ENCODE measurements at regions not wholly inside any gene's neighbourhood (a gene's known extent, or its start where the extent isn't known, plus 50 kb on each side); places are given as distances from the start of the nearest gene placed in this dataset.
A peak's percentile ranks its signal among the peaks of the same experiment; 100 is the strongest.
"Not testable (repeated sequence)": the region's sequence is repeated elsewhere in the genome, so short reads cannot be mapped to it uniquely, and the experiment has no call there.

- intact Hi-C loops (cut with DNase I); DNase-seq (ENCODE audit: low spot score): not testable (repeated sequence)
Observed at GRCh38 chr20:26373066-26373465, 676.4 kb upstream of the ZNF337 start.

- intact Hi-C loops (cut with DNase I): no loop called here
- DNase-seq (ENCODE audit: low spot score): no peak
Observed at GRCh38 chr20:26354511-26354910, 657.9 kb upstream of the ZNF337 start.

- no peak for DNase-seq (ENCODE audit: low spot score)
- intact Hi-C loops (cut with DNase I): no loop called here
Observed at GRCh38 chr20:26347396-26347795, 650.7 kb upstream of the ZNF337 start.

GRCh38 chr20:26340460-26341065 is 643.9 kb upstream of the ZNF337 start:
- DNase-seq (ENCODE audit: low spot score); intact Hi-C loops (cut with DNase I): not testable (repeated sequence)

GRCh38 chr20:26324177-26324576 is 627.5 kb upstream of the ZNF337 start:
- intact Hi-C loops (cut with DNase I): no loop called here
- no peak for DNase-seq (ENCODE audit: low spot score)

GRCh38 chr20:26315054-26315453 is 618.4 kb upstream of the ZNF337 start:
- DNase-seq (ENCODE audit: low spot score): no peak
- intact Hi-C loops (cut with DNase I): no loop called here

GRCh38 chr20:26309720-26310119 is 613.1 kb upstream of the ZNF337 start:
- intact Hi-C loops (cut with DNase I); DNase-seq (ENCODE audit: low spot score): not testable (repeated sequence)

GRCh38 chr20:26308961-26309360 is 612.3 kb upstream of the ZNF337 start:
- intact Hi-C loops (cut with DNase I): no loop called here
- DNase-seq (ENCODE audit: low spot score): no peak

GRCh38 chr20:26295006-26295405 is 598.4 kb upstream of the ZNF337 start:
- DNase-seq (ENCODE audit: low spot score): no peak

GRCh38 chr20:26288379-26289061 is 591.9 kb upstream of the ZNF337 start:
- DNase-seq (ENCODE audit: low spot score); intact Hi-C loops (cut with DNase I): not testable (repeated sequence)

More at GRCh38 chr20:26295006-26295405, 598.4 kb upstream of the ZNF337 start:
- intact Hi-C loops (cut with DNase I): no loop called here

- intact Hi-C loops (cut with DNase I): no loop called here
- no peak for DNase-seq (ENCODE audit: low spot score)
Observed at GRCh38 chr20:26279238-26279637, 582.6 kb upstream of the ZNF337 start.

GRCh38 chr20:26277339-26277738 is 580.7 kb upstream of the ZNF337 start:
- no peak for DNase-seq (ENCODE audit: low spot score)
- intact Hi-C loops (cut with DNase I): no loop called here

- intact Hi-C loops (cut with DNase I): no loop called here
- DNase-seq (ENCODE audit: low spot score): peak; percentile 70
Observed at GRCh38 chr20:26276554-26277210, 580.0 kb upstream of the ZNF337 start.

GRCh38 chr20:26268762-26269161 is 572.1 kb upstream of the ZNF337 start:
- DNase-seq (ENCODE audit: low spot score); intact Hi-C loops (cut with DNase I): not testable (repeated sequence)

GRCh38 chr20:26260925-26261324 is 564.3 kb upstream of the ZNF337 start:
- intact Hi-C loops (cut with DNase I): not testable (repeated sequence)

GRCh38 chr20:26252311-26252975 is 555.8 kb upstream of the ZNF337 start:
- DNase-seq (ENCODE audit: low spot score); intact Hi-C loops (cut with DNase I): not testable (repeated sequence)

More at GRCh38 chr20:26260925-26261324, 564.3 kb upstream of the ZNF337 start:
- not testable (repeated sequence) for DNase-seq (ENCODE audit: low spot score)

GRCh38 chr20:26251376-26251775 is 554.7 kb upstream of the ZNF337 start:
- intact Hi-C loops (cut with DNase I); DNase-seq (ENCODE audit: low spot score): not testable (repeated sequence)

- DNase-seq (ENCODE audit: low spot score); intact Hi-C loops (cut with DNase I): not testable (repeated sequence)
Observed at GRCh38 chr20:26250249-26251114, 553.8 kb upstream of the ZNF337 start.

GRCh38 chr20:26243731-26244130 is 547.1 kb upstream of the ZNF337 start:
- intact Hi-C loops (cut with DNase I): no loop called here
- DNase-seq (ENCODE audit: low spot score): no peak
